ENCODE measurements at regions not wholly inside any gene's neighbourhood (a gene's known extent, or its start where the extent isn't known, plus 50 kb on each side); places are given as distances from the start of the nearest gene placed in this dataset.
"Not testable (repeated sequence)": the region's sequence is repeated elsewhere in the genome, so short reads cannot be mapped to it uniquely, and the experiment has no call there.

DNA sequence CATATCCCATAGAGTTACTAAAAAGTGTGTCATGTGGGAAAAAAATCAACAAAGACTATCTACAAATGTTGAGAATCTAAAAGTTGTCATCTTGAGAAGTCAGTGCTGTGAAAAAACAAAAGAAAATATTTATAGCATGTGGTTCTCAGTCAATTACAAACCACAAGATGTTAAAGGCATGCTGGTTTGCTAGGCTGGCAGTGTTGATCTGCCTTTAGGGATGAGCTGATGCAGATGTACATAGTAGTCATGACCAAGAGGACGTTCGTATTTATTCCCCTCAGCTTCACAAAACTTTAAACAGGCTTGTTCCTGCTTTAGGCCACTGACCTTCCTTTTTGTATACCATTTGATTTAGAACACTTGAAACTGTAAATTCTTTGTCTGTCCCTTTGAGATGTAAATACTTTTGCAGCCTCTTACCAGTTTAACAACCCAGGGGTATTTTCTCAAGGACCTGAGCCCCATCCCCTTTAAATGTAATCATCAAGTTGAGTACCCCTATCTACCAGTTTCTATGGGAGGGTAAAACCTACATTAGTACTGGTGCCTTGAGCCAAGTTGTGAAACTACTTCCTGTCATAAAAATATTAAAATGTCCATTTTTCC is 446.6 kb downstream of the KCNJ18 start:
- 20% methylated on average over 2 of the region's 2 CpGs for WGBS
- Histone ChIP-seq H3K27ac (ENCODE audit: low read length) (no peak overlapping the region), H3K4me1 (ENCODE audit: control insufficient read depth, insufficient read depth, low read length) (no peaks in the 10 kb centered on the region), H3K27me3 (ENCODE audit: control insufficient read depth, insufficient read depth) (no peaks in the 10 kb centered on the region), H3K9me3 (ENCODE audit: control insufficient read depth, low read length) (no peaks in the 10 kb centered on the region), H3K4me3 (ENCODE audit: low read length) (no peak overlapping the region)
- DNase-seq (no peak), ATAC-seq (no peak)
- intact Hi-C loops (cut with DNase I), result no loop called here

DNA sequence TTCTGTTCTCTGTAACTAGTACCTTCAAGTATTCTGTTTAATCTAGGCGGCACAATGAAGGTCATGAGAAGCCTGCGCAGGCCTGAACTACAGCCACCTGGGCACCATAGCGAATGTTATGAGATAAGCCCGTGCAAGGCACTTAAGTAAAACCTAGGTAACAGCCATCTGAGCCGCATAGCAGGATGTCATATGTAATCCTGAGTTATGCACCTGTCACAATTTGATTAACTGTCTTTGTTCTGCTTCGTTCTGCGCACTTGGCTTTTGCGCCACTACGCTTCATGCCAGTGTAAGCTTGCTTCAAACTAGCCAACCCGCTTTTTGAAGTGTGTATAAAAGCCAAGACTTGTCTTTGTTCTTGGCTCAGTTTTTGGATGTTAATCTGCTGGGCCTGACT is 449.8 kb downstream of the KCNJ18 start:
- intact Hi-C loops (cut with DNase I), result no loop called here
- WGBS, result 64% methylated on average over 10 of the region's 10 CpGs
- ATAC-seq (no peak), DNase-seq (no peak)
- Histone ChIP-seq H3K27ac (ENCODE audit: low read length) (no peak overlapping the region), H3K9me3 (ENCODE audit: control insufficient read depth, low read length) (no peaks in the 10 kb centered on the region), H3K4me3 (ENCODE audit: low read length) (no peak overlapping the region), H3K27me3 (ENCODE audit: control insufficient read depth, insufficient read depth) (no peaks in the 10 kb centered on the region), H3K4me1 (ENCODE audit: control insufficient read depth, insufficient read depth, low read length) (no peaks in the 10 kb centered on the region)

DNA sequence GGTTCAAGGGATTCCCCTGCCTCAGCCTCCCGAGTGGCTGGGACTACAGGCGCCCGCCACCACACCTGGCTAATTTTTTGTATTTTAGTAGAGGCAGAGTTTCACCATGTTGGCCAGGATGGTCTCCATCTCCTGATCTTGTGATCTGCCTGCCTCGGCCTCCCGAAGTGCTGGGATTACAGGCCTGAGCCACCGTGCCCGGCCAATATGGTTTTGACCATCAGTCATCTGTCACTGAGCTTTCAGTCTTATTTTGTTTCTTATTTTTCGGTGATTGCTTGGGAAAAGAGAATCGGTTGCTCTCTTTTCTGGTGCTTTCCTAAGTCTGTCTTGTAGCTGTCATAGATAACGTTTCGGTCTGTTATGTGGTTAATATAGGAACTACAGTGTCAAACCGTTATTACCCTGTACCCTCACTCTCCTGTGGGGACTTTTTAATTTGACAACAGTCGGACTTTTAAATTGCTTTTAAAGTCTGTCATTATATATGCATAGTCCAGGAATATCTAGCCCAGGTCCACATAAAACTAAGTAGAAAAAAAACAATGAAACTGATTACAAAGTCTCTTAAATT is 453.4 kb downstream of the KCNJ18 start:
- no peaks in the 10 kb centered on the region for H3K27me3 ChIP-seq (ENCODE audit: control insufficient read depth, insufficient read depth)
- 72% methylated on average over 13 of the region's 13 CpGs for WGBS
- H3K4me1 ChIP-seq (ENCODE audit: control insufficient read depth, insufficient read depth, low read length), result no peaks in the 10 kb centered on the region
- intact Hi-C loops (cut with DNase I), result no loop called here
- H3K27ac ChIP-seq (ENCODE audit: low read length), result no peak overlapping the region
- ATAC-seq (no peak), DNase-seq (peak in 1 of 3 donors; percentile 57)
- no peaks in the 10 kb centered on the region for H3K9me3 ChIP-seq (ENCODE audit: control insufficient read depth, low read length)
- no peak overlapping the region for H3K4me3 ChIP-seq (ENCODE audit: low read length)

DNA sequence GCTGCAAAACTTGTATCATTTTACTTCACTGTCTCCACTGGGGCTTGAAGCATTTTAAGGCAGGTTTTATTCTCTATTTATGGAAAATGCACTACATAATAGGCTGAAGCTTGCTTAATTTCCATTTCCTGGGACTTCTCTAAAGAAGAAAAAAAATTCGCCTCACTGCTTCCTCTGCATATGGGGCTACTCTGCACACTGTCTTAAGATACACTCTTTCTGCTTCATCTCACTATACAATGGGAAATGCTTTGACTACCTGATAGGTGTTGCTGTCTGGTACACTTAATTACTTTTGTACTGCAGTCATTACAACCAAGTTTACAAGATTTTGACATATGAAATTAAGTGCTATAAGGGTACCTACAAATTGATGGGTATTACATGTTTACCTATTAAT is 466.0 kb downstream of the KCNJ18 start:
- intact Hi-C loops (cut with DNase I), result no loop called here
- H3K27me3 ChIP-seq (ENCODE audit: control insufficient read depth, insufficient read depth), result no peaks in the 10 kb centered on the region
- no peak overlapping the region for H3K4me3 ChIP-seq (ENCODE audit: low read length)
- H3K4me1 ChIP-seq (ENCODE audit: control insufficient read depth, insufficient read depth, low read length), result no peaks in the 10 kb centered on the region
- no peak for ATAC-seq
- H3K9me3 ChIP-seq (ENCODE audit: control insufficient read depth, low read length), result no peaks in the 10 kb centered on the region
- no peak overlapping the region for H3K27ac ChIP-seq (ENCODE audit: low read length)
- no peak for DNase-seq
- WGBS, result 37% methylated on average over 1 of the region's 1 CpG

- Histone ChIP-seq H3K9me3 (ENCODE audit: control insufficient read depth, low read length) (no peaks in the 10 kb centered on the region), H3K27me3 (ENCODE audit: control insufficient read depth, insufficient read depth) (no peaks in the 10 kb centered on the region)
- intact Hi-C loops (cut with DNase I), result no loop called here
These were observed 469.1 kb downstream of the KCNJ18 start for GRCh38 chr17:22161376-22161775.

DNA sequence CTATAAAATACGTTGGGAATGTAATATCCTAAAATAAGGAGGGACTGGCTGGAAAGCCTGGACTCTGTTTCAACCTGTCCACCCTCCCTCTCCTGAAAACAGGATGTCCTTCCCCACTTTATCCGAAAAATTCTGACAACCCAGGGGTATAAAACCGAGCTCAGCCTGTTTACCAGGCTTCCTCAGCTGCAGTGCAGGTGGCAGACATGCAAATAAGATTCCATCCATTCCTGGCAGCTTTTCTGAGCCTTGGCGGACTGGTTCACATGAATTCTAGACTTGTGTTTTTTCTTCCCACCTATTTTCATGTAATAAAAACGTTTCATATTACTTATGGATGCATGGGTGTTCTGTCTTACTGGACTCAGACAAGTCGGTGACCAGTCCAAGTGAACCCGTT is 479.3 kb downstream of the KCNJ18 start:
- no peaks in the 10 kb centered on the region for H3K27me3 ChIP-seq (ENCODE audit: control insufficient read depth, insufficient read depth)
- intact Hi-C loops (cut with DNase I), result no loop called here
- H3K27ac ChIP-seq (ENCODE audit: low read length), result no peak overlapping the region
- no peaks in the 10 kb centered on the region for H3K9me3 ChIP-seq (ENCODE audit: control insufficient read depth, low read length)
- no peaks in the 10 kb centered on the region for H3K4me1 ChIP-seq (ENCODE audit: control insufficient read depth, insufficient read depth, low read length)
- H3K4me3 ChIP-seq (ENCODE audit: low read length), result no peak overlapping the region
- no peak for DNase-seq
- no peak for ATAC-seq
- 36% methylated on average over 7 of the region's 7 CpGs for WGBS

More at GRCh38 chr17:22161376-22161775, 469.1 kb downstream of the KCNJ18 start:
- H3K4me1 ChIP-seq (ENCODE audit: control insufficient read depth, insufficient read depth, low read length), result no peaks in the 10 kb centered on the region
- no peak overlapping the region for H3K4me3 ChIP-seq (ENCODE audit: low read length)
- ATAC-seq (no peak), DNase-seq (no peak)
- H3K27ac ChIP-seq (ENCODE audit: low read length), result no peak overlapping the region
- 81% methylated on average over 7 of the region's 7 CpGs for WGBS

DNA sequence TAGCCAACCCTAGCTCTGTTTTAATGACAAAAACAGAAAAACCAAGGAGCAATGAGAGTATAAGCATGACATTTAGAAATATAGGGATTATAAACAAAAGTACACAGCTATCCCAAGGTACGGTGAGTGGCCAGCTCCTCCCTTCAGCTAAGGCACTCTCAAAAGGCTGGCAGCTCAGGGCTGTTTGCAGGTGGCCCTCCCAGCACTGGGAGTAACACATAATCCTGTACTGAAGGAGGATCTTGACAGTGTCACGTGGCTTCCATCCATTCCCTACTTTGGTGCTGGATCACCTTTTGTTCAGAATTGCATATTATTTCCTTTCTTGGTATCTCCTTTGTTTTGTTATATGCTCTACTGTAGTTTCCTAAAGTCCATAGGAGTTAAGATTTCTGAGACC is 500.8 kb downstream of the KCNJ18 start:
- DNase-seq, result no peak
- no peaks in the 10 kb centered on the region for H3K27me3 ChIP-seq (ENCODE audit: control insufficient read depth, insufficient read depth)
- H3K4me3 ChIP-seq (ENCODE audit: low read length), result no peak overlapping the region
- no peaks in the 10 kb centered on the region for H3K9me3 ChIP-seq (ENCODE audit: control insufficient read depth, low read length)
- intact Hi-C loops (cut with DNase I), result no loop called here
- H3K4me1 ChIP-seq (ENCODE audit: control insufficient read depth, insufficient read depth, low read length), result no peaks in the 10 kb centered on the region
- 62% methylated on average over 2 of the region's 2 CpGs for WGBS
- no peak for ATAC-seq
- no peak overlapping the region for H3K27ac ChIP-seq (ENCODE audit: low read length)

GRCh38 chr17:22200187-22200586 is 507.9 kb downstream of the KCNJ18 start:
- DNase-seq; H3K4me3 ChIP-seq (ENCODE audit: low read length); ATAC-seq; H3K4me1 ChIP-seq (ENCODE audit: control insufficient read depth, insufficient read depth, low read length); H3K27ac ChIP-seq (ENCODE audit: low read length); H3K27me3 ChIP-seq (ENCODE audit: control insufficient read depth, insufficient read depth); H3K9me3 ChIP-seq (ENCODE audit: control insufficient read depth, low read length); intact Hi-C loops (cut with DNase I): not testable (repeated sequence)
- WGBS, result 50% methylated on average over 2 of the region's 2 CpGs

DNA sequence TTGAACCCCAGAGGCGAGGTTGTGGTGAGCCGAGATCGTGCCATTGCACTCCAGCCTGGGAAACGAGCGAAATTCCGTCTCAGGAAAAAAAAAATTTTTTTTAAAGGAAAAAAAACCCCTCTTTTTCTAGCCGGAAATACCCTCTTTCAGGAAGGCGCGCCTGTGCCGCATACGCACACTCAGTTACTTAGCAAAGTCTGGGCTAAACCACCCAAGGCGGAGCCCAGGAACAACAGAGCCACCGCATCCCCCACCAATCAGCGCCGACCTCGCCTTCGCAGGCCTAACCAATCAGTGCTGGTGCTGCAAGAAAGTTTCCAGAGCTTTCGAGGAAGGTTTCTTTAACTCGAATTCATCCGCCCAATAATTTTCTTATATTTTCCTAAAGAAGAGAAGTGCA is 510.4 kb downstream of the KCNJ18 start:
- Histone ChIP-seq H3K27me3 (ENCODE audit: control insufficient read depth, insufficient read depth) (no peaks in the 10 kb centered on the region), H3K9me3 (ENCODE audit: control insufficient read depth, low read length) (no peaks in the 10 kb centered on the region), H3K27ac (ENCODE audit: low read length) (no peak overlapping the region), H3K4me1 (ENCODE audit: control insufficient read depth, insufficient read depth, low read length) (no peaks in the 10 kb centered on the region), H3K4me3 (ENCODE audit: low read length) (no peak overlapping the region)
- DNase-seq, result no peak
- no peak for ATAC-seq
- intact Hi-C loops (cut with DNase I), result no loop called here
- whole genome bisulfite sequencing, result 90% methylated on average over 20 of the region's 20 CpGs

GRCh38 chr17:22203208-22203715 is 510.9 kb downstream of the KCNJ18 start:
- H3K27me3 ChIP-seq (ENCODE audit: control insufficient read depth, insufficient read depth), result no peaks in the 10 kb centered on the region
- intact Hi-C loops (cut with DNase I), result no loop called here
- DNase-seq, result no peak
- no peak overlapping the region for H3K4me3 ChIP-seq (ENCODE audit: low read length)
- H3K4me1 ChIP-seq (ENCODE audit: control insufficient read depth, insufficient read depth, low read length), result no peaks in the 10 kb centered on the region
- H3K27ac ChIP-seq (ENCODE audit: low read length), result no peak overlapping the region
- H3K9me3 ChIP-seq (ENCODE audit: control insufficient read depth, low read length), result no peaks in the 10 kb centered on the region
- 89% methylated on average over 29 of the region's 29 CpGs for WGBS
- no peak for ATAC-seq

- H3K27ac ChIP-seq (ENCODE audit: low read length); intact Hi-C loops (cut with DNase I); H3K27me3 ChIP-seq (ENCODE audit: control insufficient read depth, insufficient read depth); H3K4me1 ChIP-seq (ENCODE audit: control insufficient read depth, insufficient read depth, low read length); ATAC-seq; DNase-seq; H3K9me3 ChIP-seq (ENCODE audit: control insufficient read depth, low read length); H3K4me3 ChIP-seq (ENCODE audit: low read length): not testable (repeated sequence)
- WGBS, result 79% methylated on average over 13 of the region's 13 CpGs
These were observed 511.8 kb downstream of the KCNJ18 start for GRCh38 chr17:22204076-22204475.
